RWPE2 (cell line): ENCODE measurements at regions not wholly inside any gene's neighbourhood (a gene's known extent, or its start where the extent isn't known, plus 50 kb on each side); places are given as distances from the start of the nearest gene placed in this dataset.

Experiments used
- ATAC-seq: fragments of 200-7000 bp; cut with Tn5 transposase; 3 replicates; pipeline ENCODE4 v1.9.1; 2021; ENCODE audit warnings: low read depth
- DNase-seq: peaks from one replicate; pipeline ENCODE4 v3.0.0-alpha.2; 2020; ENCODE audit warnings: low spot score
- H3K27ac ChIP-seq: fragments of 450-650 bp; 2 replicates; pipeline ENCODE4 v1.5.1; 2017; ENCODE audit warnings: mild to moderate bottlenecking; ENCODE audit not compliant: poor library complexity, severe bottlenecking
- H3K27me3 ChIP-seq: fragments of 250-450 bp; sonication (Bioruptor Pico); 2 replicates; pipeline ENCODE4 v1.5.1; 2021; ENCODE audit warnings: mild to moderate bottlenecking, moderate library complexity; ENCODE audit not compliant: insufficient read depth, poor library complexity, severe bottlenecking
- H3K36me3 ChIP-seq: fragments of 250-450 bp; sonication (Bioruptor Pico); 2 replicates; pipeline ENCODE4 v1.5.1; 2020; ENCODE audit warnings: low read depth, mild to moderate bottlenecking, moderate library complexity
- H3K4me1 ChIP-seq: fragments of 250-450 bp; sonication (Bioruptor Pico); 2 replicates; pipeline ENCODE4 v1.5.1; 2021; ENCODE audit warnings: mild to moderate bottlenecking, moderate library complexity; ENCODE audit not compliant: insufficient read depth, poor library complexity, severe bottlenecking
- H3K4me3 ChIP-seq: fragments of 250-450 bp; sonication (Bioruptor Pico); 2 replicates; pipeline ENCODE4 v1.5.1; 2021; ENCODE audit warnings: mild to moderate bottlenecking, moderate library complexity; ENCODE audit not compliant: severe bottlenecking
- H3K9me3 ChIP-seq: fragments of 250-450 bp; sonication (Bioruptor Pico); 2 replicates; pipeline ENCODE4 v1.5.1; 2021; ENCODE audit warnings: mild to moderate bottlenecking, moderate library complexity; ENCODE audit not compliant: severe bottlenecking
- TF ChIP-seq, protein P1 (sequence below): fragments of 450-650 bp; IDR thresholded peaks from one replicate; pipeline ENCODE4 v1.5.1; 2017; ENCODE audit warnings: mild to moderate bottlenecking, moderate library complexity; ENCODE audit not compliant: poor library complexity, severe bottlenecking

DNA sequence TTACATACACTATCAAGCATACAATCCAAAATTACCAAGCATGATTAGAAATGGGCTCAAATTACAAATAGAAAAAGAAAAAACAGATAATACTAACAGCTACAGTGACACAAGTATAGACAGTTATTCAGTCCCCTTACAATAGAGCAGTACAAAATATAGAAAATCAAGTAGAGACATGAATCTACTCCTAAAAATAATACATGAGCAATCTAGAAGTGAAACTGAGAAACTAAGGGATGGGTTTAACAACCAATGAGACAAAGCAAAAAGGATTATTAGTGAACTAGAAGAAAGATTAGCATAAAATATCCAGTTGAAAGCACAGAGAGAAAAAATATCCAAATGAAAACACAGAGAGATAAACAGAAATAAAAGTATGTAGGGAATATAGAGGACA, 426.7 kb downstream of the TBC1D4 start:
- Histone ChIP-seq H3K36me3 (no peaks in the 10 kb centered on the region), H3K27ac (no peak overlapping the region), H3K27me3 (no peaks in the 10 kb centered on the region), H3K9me3 (no peaks in the 10 kb centered on the region), H3K4me3 (no peak overlapping the region), H3K4me1 (no peaks in the 10 kb centered on the region)
- ATAC-seq (no peak), DNase-seq (no peak)
- TF ChIP-seq, protein P1, sequence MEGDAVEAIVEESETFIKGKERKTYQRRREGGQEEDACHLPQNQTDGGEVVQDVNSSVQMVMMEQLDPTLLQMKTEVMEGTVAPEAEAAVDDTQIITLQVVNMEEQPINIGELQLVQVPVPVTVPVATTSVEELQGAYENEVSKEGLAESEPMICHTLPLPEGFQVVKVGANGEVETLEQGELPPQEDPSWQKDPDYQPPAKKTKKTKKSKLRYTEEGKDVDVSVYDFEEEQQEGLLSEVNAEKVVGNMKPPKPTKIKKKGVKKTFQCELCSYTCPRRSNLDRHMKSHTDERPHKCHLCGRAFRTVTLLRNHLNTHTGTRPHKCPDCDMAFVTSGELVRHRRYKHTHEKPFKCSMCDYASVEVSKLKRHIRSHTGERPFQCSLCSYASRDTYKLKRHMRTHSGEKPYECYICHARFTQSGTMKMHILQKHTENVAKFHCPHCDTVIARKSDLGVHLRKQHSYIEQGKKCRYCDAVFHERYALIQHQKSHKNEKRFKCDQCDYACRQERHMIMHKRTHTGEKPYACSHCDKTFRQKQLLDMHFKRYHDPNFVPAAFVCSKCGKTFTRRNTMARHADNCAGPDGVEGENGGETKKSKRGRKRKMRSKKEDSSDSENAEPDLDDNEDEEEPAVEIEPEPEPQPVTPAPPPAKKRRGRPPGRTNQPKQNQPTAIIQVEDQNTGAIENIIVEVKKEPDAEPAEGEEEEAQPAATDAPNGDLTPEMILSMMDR = no peak

- no peak overlapping the region for H3K4me3 ChIP-seq
- no peak overlapping the region for H3K27ac ChIP-seq
- TF ChIP-seq, protein P1 = no peak
- no peaks in the 10 kb centered on the region for H3K27me3 ChIP-seq
- DNase-seq (no peak), ATAC-seq (no peak)
- H3K36me3 ChIP-seq = no peaks in the 10 kb centered on the region
- H3K4me1 ChIP-seq = no peaks in the 10 kb centered on the region
- no peaks in the 10 kb centered on the region for H3K9me3 ChIP-seq
Measured at GRCh38 chr13:75052616-75053015, 429.4 kb downstream of the TBC1D4 start.

- TF ChIP-seq, protein P1 = no peak
- no peak overlapping the region for H3K27ac ChIP-seq
- H3K36me3 ChIP-seq = no peaks in the 10 kb centered on the region
Measured at GRCh38 chr13:75050419-75051046, 431.4 kb downstream of the TBC1D4 start.

DNA sequence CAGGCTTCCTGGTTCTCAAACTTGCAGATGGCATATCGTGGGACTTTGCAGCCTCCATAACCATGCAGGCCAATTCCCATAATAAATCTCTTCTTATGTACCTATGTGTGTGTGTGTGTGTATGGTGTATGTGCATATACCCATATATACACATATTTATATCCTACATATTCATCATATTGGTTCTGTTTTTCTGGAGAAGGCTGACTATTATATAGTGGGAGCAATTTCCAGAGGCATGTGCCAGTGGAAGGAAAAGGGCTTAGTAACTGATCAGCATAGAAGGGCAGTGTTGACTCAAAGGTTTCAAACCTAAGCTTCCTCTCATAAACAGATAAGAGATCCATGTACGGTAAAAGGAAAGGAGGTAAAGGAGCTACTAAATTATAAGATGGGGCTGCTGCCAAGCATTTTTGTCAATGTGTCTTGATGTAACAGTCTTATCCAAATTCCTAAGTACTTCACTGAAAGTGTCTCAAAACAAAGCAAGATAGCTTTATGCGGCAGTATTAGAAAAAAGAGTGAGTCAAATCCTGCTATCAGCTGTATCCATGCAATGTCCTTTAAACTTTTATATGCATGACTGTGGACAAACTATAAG, 432.1 kb downstream of the TBC1D4 start:
- Histone ChIP-seq H3K4me3 (no peak overlapping the region), H3K9me3 (no peaks in the 10 kb centered on the region), H3K27me3 (no peaks in the 10 kb centered on the region), H3K4me1 (no peaks in the 10 kb centered on the region), H3K27ac (no peak overlapping the region), H3K36me3 (no peaks in the 10 kb centered on the region)
- no peak for ATAC-seq
- TF ChIP-seq, protein P1 = no peak
- no peak for DNase-seq

More at GRCh38 chr13:75050419-75051046, 431.4 kb downstream of the TBC1D4 start:
- Histone ChIP-seq H3K9me3 (no peaks in the 10 kb centered on the region), H3K4me3 (no peak overlapping the region), H3K4me1 (no peaks in the 10 kb centered on the region), H3K27me3 (no peaks in the 10 kb centered on the region)
- DNase-seq = no peak
- no peak for ATAC-seq

DNA sequence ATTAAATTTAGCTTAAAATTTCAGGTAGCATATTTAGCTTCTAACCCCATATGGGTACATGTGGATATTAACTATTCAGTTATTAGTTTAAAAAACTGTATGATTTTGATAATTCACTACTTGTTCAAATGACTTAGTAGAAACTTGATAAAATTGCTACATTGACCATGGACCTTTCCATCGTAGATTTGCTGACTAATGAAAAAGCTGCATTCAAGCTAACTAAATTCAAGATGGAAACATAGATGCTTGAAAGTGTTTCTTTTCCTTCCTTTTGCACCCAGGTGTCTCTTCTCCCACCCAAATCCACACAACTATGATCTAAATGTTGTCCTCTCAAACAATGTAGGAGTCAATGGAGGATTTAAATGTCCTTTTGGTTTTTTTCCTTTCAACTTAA, 439.2 kb downstream of the TBC1D4 start:
- Histone ChIP-seq H3K9me3 (no peaks in the 10 kb centered on the region), H3K27ac (no peak overlapping the region), H3K27me3 (no peaks in the 10 kb centered on the region), H3K4me3 (no peak overlapping the region), H3K36me3 (no peaks in the 10 kb centered on the region), H3K4me1 (no peaks in the 10 kb centered on the region)
- ATAC-seq (no peak), DNase-seq (no peak)
- TF ChIP-seq, protein P1 = no peak
